GM19043 (cell line): ENCODE measurements at regions not wholly inside any gene's neighbourhood (a gene's known extent, or its start where the extent isn't known, plus 50 kb on each side); places are given as distances from the start of the nearest gene placed in this dataset.

ENCODE experiments used
- ATAC-seq: cut with Tn5 transposase; IDR thresholded peaks from one replicate; pipeline ENCODE4 v1.9.1; 2021; ENCODE audit warnings: low read depth; ENCODE audit not compliant: unreplicated experiment

GRCh38 chr7:125599387-125599786 is 669.8 kb upstream of the POT1 start:
- no peak for ATAC-seq

GRCh38 chr7:125592331-125592730 is 662.7 kb upstream of the POT1 start:
- no peak for ATAC-seq

GRCh38 chr7:125573126-125573525 is 643.5 kb upstream of the POT1 start:
- ATAC-seq, result no peak

DNA sequence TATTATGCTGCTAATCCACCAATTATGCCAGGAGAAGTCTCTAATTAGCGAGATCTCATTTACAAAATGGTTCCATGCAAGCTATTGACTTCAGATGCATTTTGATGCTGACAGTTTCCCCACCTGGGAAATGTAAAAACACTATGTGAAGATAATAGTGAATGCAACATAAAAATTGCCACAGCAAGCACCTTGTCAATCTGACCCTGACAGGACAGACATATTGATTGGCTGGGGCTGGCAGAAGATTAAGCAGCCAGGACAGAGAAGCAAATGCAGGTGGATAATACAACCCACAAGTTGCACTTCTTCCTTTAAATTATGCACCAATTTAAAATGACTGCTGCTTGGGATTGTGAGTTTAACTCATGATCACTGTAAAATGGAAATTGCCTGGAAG is 642.8 kb upstream of the POT1 start:
- ATAC-seq, result no peak

GRCh38 chr7:125568799-125569198 is 639.2 kb upstream of the POT1 start:
- ATAC-seq, result peak; percentile 73

GRCh38 chr7:125567686-125568085 is 638.1 kb upstream of the POT1 start:
- ATAC-seq, result no peak

- no peak for ATAC-seq
These were observed 634.4 kb upstream of the POT1 start for GRCh38 chr7:125563964-125564529.

DNA sequence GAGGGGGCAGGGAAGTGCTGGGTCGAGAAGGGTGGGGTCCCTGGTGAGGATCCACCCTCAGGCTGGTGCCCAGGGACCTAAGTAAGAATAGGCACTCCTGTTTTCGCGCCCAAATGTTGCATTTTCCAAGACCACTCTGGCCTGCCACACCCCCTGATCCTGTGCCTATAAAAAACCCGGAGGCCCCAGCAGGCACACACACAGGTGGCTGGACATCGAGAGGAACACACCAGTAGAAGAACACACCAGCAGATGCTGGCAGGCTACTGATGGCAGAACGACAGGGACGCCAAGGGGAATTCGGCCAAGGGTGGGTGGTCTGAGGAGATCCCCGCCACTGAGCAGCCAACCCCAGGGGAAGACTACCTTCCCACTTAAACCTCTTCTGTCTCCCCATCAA is 633.9 kb upstream of the POT1 start:
- ATAC-seq, result no peak

- no peak for ATAC-seq
These were observed 631.4 kb upstream of the POT1 start for GRCh38 chr7:125561006-125561405.

DNA sequence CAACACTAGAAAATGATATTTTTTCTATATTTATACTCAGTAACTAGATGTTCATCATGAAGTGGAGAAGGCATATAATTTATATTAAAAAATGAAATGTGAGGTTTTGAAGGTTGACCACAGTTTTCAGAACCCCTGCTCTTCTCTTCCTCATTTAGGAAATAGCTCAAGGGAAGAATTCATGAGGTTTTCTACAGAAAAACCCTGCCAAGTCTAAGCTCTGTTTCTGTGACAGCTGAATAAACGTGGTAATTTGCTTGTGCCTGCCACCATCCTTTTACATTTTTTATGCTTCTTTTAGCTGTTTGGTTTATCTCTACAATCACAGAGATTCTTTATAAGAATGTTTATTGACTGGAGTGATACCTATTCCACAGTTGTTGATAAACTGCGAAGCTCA is 630.3 kb upstream of the POT1 start:
- ATAC-seq, result no peak

DNA sequence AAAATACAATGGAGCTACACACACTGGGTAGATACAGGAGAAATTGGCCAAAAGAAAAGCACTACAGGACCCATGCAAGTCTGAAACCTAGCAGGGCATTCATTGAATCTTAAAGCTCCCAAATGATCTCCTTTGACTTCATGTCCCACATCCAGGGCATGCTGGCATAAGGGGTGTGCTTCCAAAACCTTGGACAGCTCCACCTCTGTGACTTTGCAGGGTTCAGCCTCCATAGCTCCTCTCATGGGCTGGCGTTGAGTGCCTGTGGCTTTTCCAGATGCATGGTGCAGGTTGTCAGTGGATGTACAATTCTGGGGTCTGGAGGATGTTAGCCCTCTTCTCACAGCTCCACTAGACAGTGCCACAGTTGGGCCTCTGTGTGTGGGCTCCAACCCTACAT is 626.3 kb upstream of the POT1 start:
- no peak for ATAC-seq

GRCh38 chr7:125551008-125551407 is 621.4 kb upstream of the POT1 start:
- no peak for ATAC-seq

GRCh38 chr7:125547505-125547904 is 617.9 kb upstream of the POT1 start:
- no peak for ATAC-seq

GRCh38 chr7:125530553-125530952 is 600.9 kb upstream of the POT1 start:
- ATAC-seq, result no peak

DNA sequence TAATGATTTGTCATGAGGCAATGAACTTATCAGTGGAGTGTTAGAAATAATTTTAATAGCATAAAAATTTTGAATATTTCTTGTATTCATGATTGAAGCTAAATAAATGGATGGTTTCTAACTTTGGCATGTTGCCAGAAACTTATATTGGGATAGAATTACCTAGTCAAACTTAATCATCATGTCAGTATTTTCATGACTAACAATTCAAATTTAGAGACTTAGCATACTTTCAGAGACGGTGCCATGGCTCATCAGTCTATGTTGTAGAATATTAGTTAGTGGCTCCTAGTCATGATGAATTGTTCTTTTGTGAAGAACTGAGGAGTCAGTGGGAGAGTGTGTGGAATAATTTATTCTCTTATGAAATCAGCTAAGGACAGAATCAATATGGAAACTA is 599.6 kb upstream of the POT1 start:
- no peak for ATAC-seq

DNA sequence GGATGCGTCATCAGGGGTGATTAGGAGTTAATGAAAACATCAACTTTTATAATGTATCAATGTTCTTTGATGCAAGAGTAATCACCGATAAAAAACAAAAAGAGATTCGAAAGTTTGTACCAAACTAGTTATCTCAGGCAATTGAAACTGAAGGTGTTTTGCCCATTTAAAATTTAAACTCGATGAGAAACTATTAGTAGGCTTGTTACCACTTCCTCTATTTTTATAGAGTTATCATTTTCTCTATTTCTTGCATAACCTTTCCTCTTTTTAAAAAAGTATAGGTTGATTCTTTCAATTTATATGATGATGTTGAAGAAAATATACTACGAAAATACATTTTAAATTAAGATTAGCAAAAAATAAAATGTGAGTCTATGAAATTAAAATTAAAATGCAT is 597.3 kb upstream of the POT1 start:
- ATAC-seq, result no peak

GRCh38 chr7:125526092-125526491 is 596.5 kb upstream of the POT1 start:
- no peak for ATAC-seq

- no peak for ATAC-seq
These were observed 586.6 kb upstream of the POT1 start for GRCh38 chr7:125516194-125516593.

DNA sequence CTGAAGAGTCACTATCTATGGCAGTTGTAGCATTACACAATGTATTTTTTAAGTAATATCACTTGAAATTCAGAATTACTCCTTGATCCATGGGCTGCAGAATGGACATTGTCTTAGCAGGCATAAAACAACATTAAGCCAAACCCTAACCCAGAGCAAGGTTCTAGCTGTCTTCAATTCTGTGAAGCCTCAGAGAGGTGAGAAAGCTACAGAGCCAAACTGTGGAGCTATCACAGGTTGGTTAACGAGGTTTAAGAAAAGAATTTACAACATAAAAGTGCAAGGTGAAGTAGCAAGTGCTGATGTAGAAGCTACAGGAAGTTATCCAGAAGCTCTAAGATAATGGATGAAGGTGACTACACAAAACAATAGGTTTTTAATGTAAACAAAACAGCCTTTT is 582.7 kb upstream of the POT1 start:
- no peak for ATAC-seq

- ATAC-seq, result no peak
These were observed 581.7 kb upstream of the POT1 start for GRCh38 chr7:125511310-125511709.

GRCh38 chr7:125506331-125506730 is 576.7 kb upstream of the POT1 start:
- no peak for ATAC-seq

DNA sequence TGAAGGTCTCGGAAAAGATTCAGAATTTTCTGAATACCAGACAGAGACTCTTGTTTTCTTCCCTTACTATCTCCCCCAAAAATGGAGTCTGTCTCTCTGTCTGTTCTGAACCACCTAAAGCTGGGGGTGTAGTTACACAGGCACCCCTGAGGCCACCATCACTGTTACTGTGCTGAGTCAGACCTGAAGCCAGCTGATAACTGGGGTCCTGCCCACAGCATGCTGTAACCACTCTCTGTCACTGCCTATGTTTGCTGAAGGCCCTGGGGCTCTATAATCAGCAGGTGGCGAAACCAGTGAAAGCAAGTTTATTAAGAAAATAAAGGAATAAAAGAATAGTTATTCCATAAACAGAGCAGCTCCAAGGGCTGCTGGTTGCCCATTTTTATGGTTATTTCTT is 575.2 kb upstream of the POT1 start:
- ATAC-seq, result no peak

DNA sequence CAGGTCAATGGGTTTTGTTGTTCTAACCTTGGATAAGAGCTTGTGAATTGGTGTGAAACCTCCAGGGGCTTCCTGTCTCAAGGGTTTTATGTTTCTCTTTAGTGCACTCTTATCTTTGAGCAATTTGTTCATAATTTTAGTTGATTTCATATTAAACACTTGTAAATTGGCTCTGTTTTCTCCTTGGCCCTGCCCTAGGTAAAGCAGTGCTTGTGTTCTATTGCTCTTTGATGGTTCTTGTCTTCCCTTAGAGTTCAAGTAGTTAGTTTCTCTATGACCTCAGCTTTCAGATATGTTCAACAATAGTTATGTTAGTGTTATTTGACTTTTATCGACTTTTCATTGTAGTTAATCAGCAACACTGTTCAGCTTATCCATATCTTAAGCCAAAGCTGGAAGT is 566.4 kb upstream of the POT1 start:
- no peak for ATAC-seq
